COLO668 (cell line): ENCODE measurements at regions not wholly inside any gene's neighbourhood (a gene's known extent, or its start where the extent isn't known, plus 50 kb on each side); places are given as distances from the start of the nearest gene placed in this dataset.

Experiments used
- DNase-seq: peaks from one replicate; lab custom pipeline; 2025; ENCODE audit not compliant: unreplicated experiment; lab: John Stamatoyannopoulos, UW

GRCh38 chr5:4949108-4949507, 191.0 kb upstream of the ADAMTS16 start:
- DNase-seq, result no peak

GRCh38 chr5:4953576-4953975, 186.6 kb upstream of the ADAMTS16 start:
- DNase-seq, result no peak

GRCh38 chr5:4954048-4954447, 186.1 kb upstream of the ADAMTS16 start:
- DNase-seq, result no peak

GRCh38 chr5:4963265-4963664, 176.9 kb upstream of the ADAMTS16 start:
- DNase-seq, result no peak

- no peak for DNase-seq
These were observed 170.8 kb upstream of the ADAMTS16 start for GRCh38 chr5:4969351-4969750.

- no peak for DNase-seq
These were observed 170.0 kb upstream of the ADAMTS16 start for GRCh38 chr5:4970171-4970570.

GRCh38 chr5:4976902-4977301, 163.2 kb upstream of the ADAMTS16 start:
- no peak for DNase-seq

- DNase-seq, result no peak
These were observed 162.6 kb upstream of the ADAMTS16 start for GRCh38 chr5:4977416-4978110.

GRCh38 chr5:4980201-4980600, 159.9 kb upstream of the ADAMTS16 start:
- DNase-seq, result no peak

- no peak for DNase-seq
These were observed 158.5 kb upstream of the ADAMTS16 start for GRCh38 chr5:4981608-4982007.

GRCh38 chr5:4983701-4984100, 156.4 kb upstream of the ADAMTS16 start:
- no peak for DNase-seq

- DNase-seq, result no peak
These were observed 155.7 kb upstream of the ADAMTS16 start for GRCh38 chr5:4984461-4984860.

- DNase-seq, result no peak
These were observed 152.7 kb upstream of the ADAMTS16 start for GRCh38 chr5:4987431-4987830.

- DNase-seq, result no peak
These were observed 151.0 kb upstream of the ADAMTS16 start for GRCh38 chr5:4989118-4989517.

GRCh38 chr5:4990017-4990416, 150.1 kb upstream of the ADAMTS16 start:
- no peak for DNase-seq

- no peak for DNase-seq
These were observed 149.7 kb upstream of the ADAMTS16 start for GRCh38 chr5:4990462-4990861.

GRCh38 chr5:4991925-4992324, 148.2 kb upstream of the ADAMTS16 start:
- no peak for DNase-seq

- no peak for DNase-seq
These were observed 145.1 kb upstream of the ADAMTS16 start for GRCh38 chr5:4995014-4995413.

GRCh38 chr5:5005353-5005752, 134.8 kb upstream of the ADAMTS16 start:
- DNase-seq, result no peak

GRCh38 chr5:5006548-5006947, 133.6 kb upstream of the ADAMTS16 start:
- no peak for DNase-seq

- DNase-seq, result no peak
These were observed 130.9 kb upstream of the ADAMTS16 start for GRCh38 chr5:5009240-5009639.

- no peak for DNase-seq
These were observed 129.0 kb upstream of the ADAMTS16 start for GRCh38 chr5:5011151-5011550.

GRCh38 chr5:5014586-5015235, 125.4 kb upstream of the ADAMTS16 start:
- DNase-seq, result no peak
